ENCODE measurements at regions not wholly inside any gene's neighbourhood (a gene's known extent, or its start where the extent isn't known, plus 50 kb on each side); places are given as distances from the start of the nearest gene placed in this dataset.

DNA sequence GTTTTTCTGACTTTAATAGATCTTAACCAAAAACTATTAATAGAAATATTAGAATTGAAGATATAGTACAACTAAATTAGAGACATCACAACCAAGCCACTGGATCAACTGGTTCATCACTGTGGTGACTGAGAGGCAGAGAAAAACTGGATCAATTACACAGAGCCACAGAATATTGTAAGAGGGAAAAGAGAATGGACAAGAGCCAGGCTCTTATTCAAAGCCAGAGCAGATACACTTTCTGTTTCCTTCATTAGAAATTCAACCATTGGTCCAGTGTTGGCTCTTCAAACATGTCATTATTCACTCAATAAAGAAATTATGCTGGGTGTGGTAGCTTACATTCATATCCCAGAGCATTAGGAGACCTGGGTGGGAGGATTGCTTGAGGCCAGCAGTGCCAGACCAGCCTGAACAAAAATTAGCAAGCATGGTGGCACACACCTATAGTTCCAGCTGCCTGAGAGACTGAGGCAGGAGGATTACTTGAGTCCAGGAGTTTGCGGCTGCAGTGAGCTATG lies 295.1 kb downstream of the NEBL start:
- TF ChIP-seq, protein P1, sequence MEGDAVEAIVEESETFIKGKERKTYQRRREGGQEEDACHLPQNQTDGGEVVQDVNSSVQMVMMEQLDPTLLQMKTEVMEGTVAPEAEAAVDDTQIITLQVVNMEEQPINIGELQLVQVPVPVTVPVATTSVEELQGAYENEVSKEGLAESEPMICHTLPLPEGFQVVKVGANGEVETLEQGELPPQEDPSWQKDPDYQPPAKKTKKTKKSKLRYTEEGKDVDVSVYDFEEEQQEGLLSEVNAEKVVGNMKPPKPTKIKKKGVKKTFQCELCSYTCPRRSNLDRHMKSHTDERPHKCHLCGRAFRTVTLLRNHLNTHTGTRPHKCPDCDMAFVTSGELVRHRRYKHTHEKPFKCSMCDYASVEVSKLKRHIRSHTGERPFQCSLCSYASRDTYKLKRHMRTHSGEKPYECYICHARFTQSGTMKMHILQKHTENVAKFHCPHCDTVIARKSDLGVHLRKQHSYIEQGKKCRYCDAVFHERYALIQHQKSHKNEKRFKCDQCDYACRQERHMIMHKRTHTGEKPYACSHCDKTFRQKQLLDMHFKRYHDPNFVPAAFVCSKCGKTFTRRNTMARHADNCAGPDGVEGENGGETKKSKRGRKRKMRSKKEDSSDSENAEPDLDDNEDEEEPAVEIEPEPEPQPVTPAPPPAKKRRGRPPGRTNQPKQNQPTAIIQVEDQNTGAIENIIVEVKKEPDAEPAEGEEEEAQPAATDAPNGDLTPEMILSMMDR (IDR thresholded peaks at IDR 0.05) = no peak
- peaks cover 2% of the 10 kb centered on the region for H3K9me3 Mint-ChIP-seq (ENCODE audit: low read depth)
- H3K27ac Mint-ChIP-seq (ENCODE audit: unreplicated experiment) = no peak overlapping the region
- no peaks in the 10 kb centered on the region for H3K27me3 Mint-ChIP-seq (ENCODE audit: low read depth)
- no peak overlapping the region for H3K4me3 Mint-ChIP-seq (ENCODE audit: unreplicated experiment)
- H3K36me3 Mint-ChIP-seq (ENCODE audit: low read depth) = no peaks in the 10 kb centered on the region
- DNase-seq (ENCODE audit: low spot score) = no peak
- H3K4me1 Mint-ChIP-seq (ENCODE audit: low read depth) = peaks cover 32% of the 10 kb centered on the region

DNA sequence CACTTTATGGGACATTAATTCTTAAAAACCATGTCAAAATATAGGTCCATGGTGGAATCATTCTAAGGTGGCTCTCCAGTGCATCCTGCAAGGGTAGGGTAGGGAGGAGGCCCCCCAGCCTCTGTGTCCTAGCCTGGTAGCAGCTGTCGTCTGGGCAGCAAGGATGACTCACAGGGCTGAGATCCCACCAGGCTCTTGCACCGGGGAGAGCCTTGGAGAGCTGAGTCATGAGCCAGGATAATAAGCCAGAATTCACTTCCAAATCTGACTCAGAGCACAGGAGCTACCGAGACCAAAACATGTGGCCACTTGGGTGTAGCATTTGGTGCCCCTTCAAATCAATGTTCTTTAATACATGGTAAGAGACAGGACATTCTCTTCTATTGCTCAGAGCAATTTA lies 298.5 kb downstream of the NEBL start:
- DNase-seq (ENCODE audit: low spot score) = no peak
- H3K4me1 Mint-ChIP-seq (ENCODE audit: low read depth) = peaks cover 59% of the 10 kb centered on the region
- no peak overlapping the region for H3K4me3 Mint-ChIP-seq (ENCODE audit: unreplicated experiment)
- no peaks in the 10 kb centered on the region for H3K36me3 Mint-ChIP-seq (ENCODE audit: low read depth)
- peak overlapping the region; percentile 84 for H3K27ac Mint-ChIP-seq (ENCODE audit: unreplicated experiment)
- peaks cover 2% of the 10 kb centered on the region for H3K9me3 Mint-ChIP-seq (ENCODE audit: low read depth)
- H3K27me3 Mint-ChIP-seq (ENCODE audit: low read depth) = no peaks in the 10 kb centered on the region
- TF ChIP-seq, protein P1 (IDR thresholded peaks at IDR 0.05) = no peak

DNA sequence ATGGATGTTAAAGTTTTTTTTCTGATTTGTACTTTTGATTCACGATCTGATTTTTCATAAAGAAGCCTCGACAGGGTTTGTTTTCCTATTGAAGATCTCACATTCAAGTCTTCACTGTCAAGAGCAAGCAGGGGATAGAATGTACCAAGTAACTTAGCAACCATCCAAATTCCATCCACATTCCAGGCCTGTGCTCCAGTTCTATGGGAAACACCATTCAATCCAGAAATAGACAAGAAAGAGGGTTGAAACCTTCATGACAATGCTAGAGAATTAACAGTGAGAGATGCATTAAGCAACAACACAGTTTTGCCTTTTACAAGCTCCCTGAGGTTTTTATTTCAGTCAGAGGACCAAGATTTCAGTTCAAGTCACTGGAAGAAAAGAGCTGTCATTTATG lies 300.2 kb downstream of the NEBL start:
- H3K27me3 Mint-ChIP-seq (ENCODE audit: low read depth) = no peaks in the 10 kb centered on the region
- TF ChIP-seq, protein P1 (IDR thresholded peaks at IDR 0.05) = no peak
- peak overlapping the region; percentile 21 for H3K4me3 Mint-ChIP-seq (ENCODE audit: unreplicated experiment)
- no peaks in the 10 kb centered on the region for H3K36me3 Mint-ChIP-seq (ENCODE audit: low read depth)
- no peak for DNase-seq (ENCODE audit: low spot score)
- peaks cover 69% of the 10 kb centered on the region for H3K4me1 Mint-ChIP-seq (ENCODE audit: low read depth)
- peaks cover 2% of the 10 kb centered on the region for H3K9me3 Mint-ChIP-seq (ENCODE audit: low read depth)
- H3K27ac Mint-ChIP-seq (ENCODE audit: unreplicated experiment) = peak overlapping the region; percentile 83

DNA sequence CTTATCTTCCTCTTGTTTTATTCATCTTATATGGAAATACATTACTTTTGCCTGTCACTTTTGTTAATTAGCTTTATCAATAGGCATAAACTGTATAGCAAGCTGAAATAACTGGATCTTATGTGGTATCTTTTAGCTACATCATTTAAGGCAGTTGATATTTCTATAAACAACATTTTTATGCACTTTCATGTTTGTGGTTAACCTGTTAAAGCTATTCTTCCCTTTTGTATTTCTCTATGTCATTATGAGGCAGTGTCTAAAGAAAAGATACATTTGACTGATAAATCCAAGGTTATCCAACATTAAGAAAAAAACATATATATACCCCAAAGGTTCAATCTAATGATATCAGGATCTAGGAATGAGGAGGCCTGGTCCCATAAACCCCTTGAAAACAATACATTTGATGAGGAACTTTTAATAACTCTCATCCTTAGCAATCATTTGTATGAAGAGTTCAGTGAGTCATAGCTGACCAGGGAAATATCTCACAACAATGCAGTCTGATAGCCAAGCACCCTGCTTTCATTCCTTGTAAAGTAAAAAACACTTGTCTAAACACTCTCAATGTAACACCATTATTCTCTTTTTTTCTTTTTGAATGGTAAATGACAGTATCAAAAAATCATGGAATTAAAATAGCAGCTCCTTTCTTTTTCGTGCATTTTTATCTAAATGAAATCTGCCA lies 300.9 kb downstream of the NEBL start:
- no peak for DNase-seq (ENCODE audit: low spot score)
- Mint-ChIP-seq H3K27ac (ENCODE audit: unreplicated experiment) (peak overlapping the region; percentile 83), H3K4me3 (ENCODE audit: unreplicated experiment) (peak overlapping the region; percentile 21), H3K9me3 (ENCODE audit: low read depth) (peaks cover 2% of the 10 kb centered on the region), H3K27me3 (ENCODE audit: low read depth) (no peaks in the 10 kb centered on the region), H3K4me1 (ENCODE audit: low read depth) (peaks cover 74% of the 10 kb centered on the region), H3K36me3 (ENCODE audit: low read depth) (no peaks in the 10 kb centered on the region)
- TF ChIP-seq, protein P1 (IDR thresholded peaks at IDR 0.05) = no peak

DNA sequence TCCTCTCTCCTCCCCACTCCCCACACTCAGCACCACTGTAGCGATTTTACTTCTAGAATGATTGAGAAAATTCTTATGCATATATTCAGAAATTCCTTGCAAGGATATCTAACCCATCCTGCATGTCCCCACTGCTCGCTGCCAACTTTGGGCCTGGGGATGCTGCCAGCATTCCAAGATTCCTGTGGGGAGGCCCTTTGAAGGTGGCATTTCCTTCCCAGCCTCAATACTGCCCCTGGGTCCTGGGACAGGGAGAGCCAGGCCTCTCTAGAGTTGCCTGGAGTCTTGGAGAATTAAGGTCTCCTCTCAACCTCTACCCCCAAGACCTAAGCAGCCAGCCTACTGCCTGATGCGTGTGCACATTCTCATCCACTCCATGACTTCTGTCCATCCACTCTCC lies 303.5 kb downstream of the NEBL start:
- Mint-ChIP-seq H3K4me1 (ENCODE audit: low read depth) (peaks cover 72% of the 10 kb centered on the region), H3K27me3 (ENCODE audit: low read depth) (no peaks in the 10 kb centered on the region), H3K4me3 (ENCODE audit: unreplicated experiment) (no peak overlapping the region), H3K9me3 (ENCODE audit: low read depth) (no peaks in the 10 kb centered on the region), H3K27ac (ENCODE audit: unreplicated experiment) (peak overlapping the region; percentile 61), H3K36me3 (ENCODE audit: low read depth) (no peaks in the 10 kb centered on the region)
- TF ChIP-seq, protein P1 (IDR thresholded peaks at IDR 0.05) = no peak
- DNase-seq (ENCODE audit: low spot score) = peak; percentile 68
